ENCODE measurements at regions not wholly inside any gene's neighbourhood (a gene's known extent, or its start where the extent isn't known, plus 50 kb on each side); places are given as distances from the start of the nearest gene placed in this dataset.

- no peak for DNase-seq (ENCODE audit: low spot score)
These were observed 149.0 kb upstream of the GLI2 start for GRCh38 chr2:120586507-120587278.

GRCh38 chr2:120587279-120587996 lies 148.2 kb upstream of the GLI2 start:
- no peak for DNase-seq (ENCODE audit: low spot score)
- TF ChIP-seq CTCF (IDR thresholded peaks at IDR 0.05; ENCODE audit: borderline replicate concordance, control extremely low read depth, extremely low read depth, insufficient read depth, missing control alignments): no peak
- in situ Hi-C loops (cut with MboI; ENCODE audit: low sequenced_read_pairs, unreplicated experiment): no loop called here

More at GRCh38 chr2:120586507-120587278, 149.0 kb upstream of the GLI2 start:
- in situ Hi-C loops (cut with MboI; ENCODE audit: low sequenced_read_pairs, unreplicated experiment): no loop called here
- TF ChIP-seq CTCF (IDR thresholded peaks at IDR 0.05; ENCODE audit: borderline replicate concordance, control extremely low read depth, extremely low read depth, insufficient read depth, missing control alignments): no peak

- DNase-seq (ENCODE audit: low spot score): no peak
- in situ Hi-C loops (cut with MboI; ENCODE audit: low sequenced_read_pairs, unreplicated experiment): no loop called here
- TF ChIP-seq CTCF (IDR thresholded peaks at IDR 0.05; ENCODE audit: borderline replicate concordance, control extremely low read depth, extremely low read depth, insufficient read depth, missing control alignments): no peak
These were observed 147.7 kb upstream of the GLI2 start for GRCh38 chr2:120587997-120588336.

- TF ChIP-seq CTCF (IDR thresholded peaks at IDR 0.05; ENCODE audit: borderline replicate concordance, control extremely low read depth, extremely low read depth, insufficient read depth, missing control alignments): no peak
- in situ Hi-C loops (cut with MboI; ENCODE audit: low sequenced_read_pairs, unreplicated experiment): no loop called here
- no peak for DNase-seq (ENCODE audit: low spot score)
These were observed 145.7 kb upstream of the GLI2 start for GRCh38 chr2:120589771-120590608.

GRCh38 chr2:120590841-120591240 lies 144.8 kb upstream of the GLI2 start:
- in situ Hi-C loops (cut with MboI; ENCODE audit: low sequenced_read_pairs, unreplicated experiment): no loop called here
- no peak for DNase-seq (ENCODE audit: low spot score)
- no peak for TF ChIP-seq CTCF (IDR thresholded peaks at IDR 0.05; ENCODE audit: borderline replicate concordance, control extremely low read depth, extremely low read depth, insufficient read depth, missing control alignments)

- in situ Hi-C loops (cut with MboI; ENCODE audit: low sequenced_read_pairs, unreplicated experiment): no loop called here
- DNase-seq (ENCODE audit: low spot score): no peak
- TF ChIP-seq CTCF (IDR thresholded peaks at IDR 0.05; ENCODE audit: borderline replicate concordance, control extremely low read depth, extremely low read depth, insufficient read depth, missing control alignments): no peak
These were observed 144.1 kb upstream of the GLI2 start for GRCh38 chr2:120591572-120591971.
